WTC11 (cell line): ENCODE measurements at regions not wholly inside any gene's neighbourhood (a gene's known extent, or its start where the extent isn't known, plus 50 kb on each side); places are given as distances from the start of the nearest gene placed in this dataset.

Source experiments
- ATAC-seq: fragments of 200-7000 bp; cut with Tn5 transposase; 2 replicates; pipeline ENCODE4 v1.10.0; 2021; ENCODE audit warnings: mild to moderate bottlenecking, moderate library complexity
- CTCF ChIA-PET: fragments of 300-600 bp; sonication (Branson Sonifier 250); formaldehyde crosslinking; loops from one replicate; lab custom pipeline; 2021; ENCODE audit warnings: antibody characterized with exemption; lab: Charles Lee
- POLR2A ChIA-PET: fragments of 350-600 bp; sonication (Branson Sonifier 250); formaldehyde crosslinking; loops from one replicate; lab custom pipeline; 2021; ENCODE audit warnings: antibody characterized with exemption; lab: Charles Lee
- DNase-seq: peaks from one replicate; pipeline ENCODE4 v3.0.0; 2021; ENCODE audit warnings: low spot score
- H3K27ac Mint-ChIP-seq: 2 replicates; pipeline ENCODE4 v1.8.0; 2021; ENCODE audit warnings: mixed read lengths
- H3K27me3 Mint-ChIP-seq: 2 replicates; pipeline ENCODE4 v1.8.0; 2021; ENCODE audit warnings: low read depth, mild to moderate bottlenecking, moderate library complexity, mixed read lengths
- H3K36me3 Mint-ChIP-seq: 2 replicates; pipeline ENCODE4 v1.8.0; 2021; ENCODE audit warnings: mixed read lengths
- H3K4me1 Mint-ChIP-seq: 2 replicates; pipeline ENCODE4 v1.8.0; 2022; ENCODE audit warnings: mixed read lengths
- H3K4me3 Mint-ChIP-seq: 2 replicates; pipeline ENCODE4 v1.8.0; 2021; ENCODE audit warnings: mild to moderate bottlenecking, moderate library complexity, mixed read lengths
- H3K9me3 Mint-ChIP-seq: 2 replicates; pipeline ENCODE4 v1.8.0; 2021; ENCODE audit warnings: mixed read lengths
- ELF4 ChIP-seq: sonication (generic); formaldehyde crosslinking; IDR thresholded peaks from 2 replicates; pipeline ENCODE4 v1.8.1; 2022; ENCODE audit warnings: low read depth, mild to moderate bottlenecking, moderate library complexity, missing genetic modification reagents
- ETV6 ChIP-seq: sonication (generic); formaldehyde crosslinking; IDR thresholded peaks from 2 replicates; pipeline ENCODE4 v1.8.1; 2022; ENCODE audit warnings: mild to moderate bottlenecking, missing genetic modification reagents
- JAZF1 ChIP-seq: fragments of 250-450 bp; sonication (Bioruptor Pico); IDR thresholded peaks from 2 replicates; pipeline ENCODE4 v1.9.0; 2021; ENCODE audit warnings: moderate library complexity, mild to moderate bottlenecking, inconsistent platforms
- NFYB ChIP-seq: sonication (generic); formaldehyde crosslinking; conservative IDR thresholded peaks from 2 replicates; pipeline ENCODE4 v1.8.0; 2022; ENCODE audit warnings: low read depth, missing genetic modification reagents
- RORB ChIP-seq: fragments of 250-450 bp; sonication (Bioruptor Pico); IDR thresholded peaks from 2 replicates; pipeline ENCODE4 v1.9.0; 2021; ENCODE audit warnings: mild to moderate bottlenecking
- SP1 ChIP-seq: sonication (generic); formaldehyde crosslinking; conservative IDR thresholded peaks from 2 replicates; pipeline ENCODE4 v1.8.1; 2022; ENCODE audit warnings: missing genetic modification reagents
- TEAD1 ChIP-seq: sonication (generic); formaldehyde crosslinking; IDR thresholded peaks from 2 replicates; pipeline ENCODE4 v1.8.0; 2022; ENCODE audit warnings: mild to moderate bottlenecking, missing genetic modification reagents
- TP53 ChIP-seq: sonication (generic); formaldehyde crosslinking; IDR thresholded peaks from 2 replicates; pipeline ENCODE4 v1.8.1; 2023; ENCODE audit warnings: mild to moderate bottlenecking, missing genetic modification reagents
- ZBTB21 ChIP-seq: sonication (generic); formaldehyde crosslinking; IDR thresholded peaks from 2 replicates; pipeline ENCODE4 v1.8.1; 2023; ENCODE audit warnings: mild to moderate bottlenecking, missing genetic modification reagents, borderline replicate concordance
- ZNF138 ChIP-seq: sonication (generic); formaldehyde crosslinking; conservative IDR thresholded peaks from 2 replicates; pipeline ENCODE4 v1.8.1; 2022; ENCODE audit warnings: mild to moderate bottlenecking, moderate library complexity, missing genetic modification reagents
- ZNF219 ChIP-seq: sonication (generic); formaldehyde crosslinking; IDR thresholded peaks from 2 replicates; pipeline ENCODE4 v1.8.0; 2023; ENCODE audit warnings: missing genetic modification reagents, mild to moderate bottlenecking, borderline replicate concordance
- TF ChIP-seq, protein P1 (sequence below): fragments of 200-600 bp; IDR thresholded peaks from 2 replicates; pipeline ENCODE4 v1.8.0; 2022; ENCODE audit warnings: antibody characterized with exemption
- TF ChIP-seq, protein P2 (sequence below): sonication (generic); formaldehyde crosslinking; IDR thresholded peaks from 2 replicates; pipeline ENCODE4 v1.8.1; 2023; ENCODE audit warnings: mild to moderate bottlenecking, moderate library complexity, missing genetic modification reagents
- TF ChIP-seq, protein P3 (sequence below): fragments of 250-450 bp; sonication (Bioruptor Pico); conservative IDR thresholded peaks from 2 replicates; pipeline ENCODE4 v1.9.0; 2021; ENCODE audit warnings: mild to moderate bottlenecking
- TF ChIP-seq, protein P4 (sequence below): sonication (generic); formaldehyde crosslinking; IDR thresholded peaks from 2 replicates; pipeline ENCODE4 v1.8.1; 2023; ENCODE audit warnings: mild to moderate bottlenecking, missing genetic modification reagents, borderline replicate concordance
- TF ChIP-seq, protein P5 (sequence below): sonication (generic); formaldehyde crosslinking; IDR thresholded peaks from 2 replicates; pipeline ENCODE4 v1.8.0; 2022; ENCODE audit warnings: missing genetic modification reagents

DNA sequence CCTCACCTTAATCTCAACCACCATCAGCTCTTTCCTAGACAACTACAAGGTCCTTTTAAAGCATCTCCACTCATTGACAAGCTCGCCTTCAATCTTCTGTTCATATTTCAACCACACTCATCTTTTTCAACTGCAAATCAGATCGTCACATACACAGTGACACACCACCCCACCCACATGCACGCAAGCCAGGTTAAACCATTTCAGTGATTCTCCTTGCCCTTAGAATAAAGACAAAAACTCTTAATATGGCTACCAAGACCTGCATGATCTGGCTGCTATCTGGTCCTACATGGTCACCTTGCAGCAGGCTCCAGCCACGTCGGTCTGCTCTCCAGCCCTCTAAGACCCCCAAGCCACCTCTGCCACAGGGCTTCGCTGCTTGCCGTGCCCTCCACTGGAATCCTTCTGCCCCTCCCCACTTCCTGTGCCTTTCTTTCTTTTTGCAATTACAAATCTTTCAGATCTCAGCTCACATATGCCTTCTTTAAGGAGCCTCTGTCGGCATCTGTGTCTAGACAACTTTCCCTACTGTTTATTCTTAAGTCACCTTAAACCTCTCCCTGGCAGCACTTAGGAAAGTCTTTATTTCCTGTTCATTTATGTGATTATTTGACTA lies 507.3 kb upstream of the ARID1B start (continued):
- TF ChIP-seq TEAD1 (CRISPR knock-in tag) (no peak), ELF4 (no peak)
- TF ChIP-seq, all 79 proteins: peak for 0

DNA sequence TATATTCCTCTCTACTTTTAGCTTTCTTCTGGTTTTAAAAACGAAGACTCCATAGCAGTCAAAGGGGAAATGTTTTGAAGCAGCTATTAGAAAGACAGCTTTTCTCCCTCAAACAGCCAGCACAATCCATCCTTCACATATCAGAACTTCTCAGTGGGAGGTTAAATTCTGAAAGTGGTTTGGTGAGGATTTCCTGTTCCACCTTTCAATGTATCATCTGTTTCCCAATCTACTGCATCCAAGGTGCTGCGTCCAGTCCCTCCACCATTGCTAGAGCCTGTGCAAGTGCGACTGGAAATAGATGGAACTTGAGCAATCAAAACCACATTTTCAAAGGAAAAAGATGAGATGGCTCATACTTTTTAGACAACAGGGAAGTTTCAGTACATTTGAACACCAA lies 508.3 kb upstream of the ARID1B start:
- Mint-ChIP-seq H3K9me3 (peaks cover 22% of the 10 kb centered on the region), H3K4me3 (no peak overlapping the region), H3K27ac (no peak overlapping the region), H3K4me1 (peaks cover 16% of the 10 kb centered on the region), H3K36me3 (peaks cover 4% of the 10 kb centered on the region; the same call in 1 of the 2 replicates), H3K27me3 (no peaks in the 10 kb centered on the region)
- ChIA-PET CTCF (no interaction called here), POLR2A (no interaction called here)
- DNase-seq = no peak
- no peak for ATAC-seq
- no peak for TF ChIP-seq TP53
- TF ChIP-seq, all 79 proteins: peak for 0

DNA sequence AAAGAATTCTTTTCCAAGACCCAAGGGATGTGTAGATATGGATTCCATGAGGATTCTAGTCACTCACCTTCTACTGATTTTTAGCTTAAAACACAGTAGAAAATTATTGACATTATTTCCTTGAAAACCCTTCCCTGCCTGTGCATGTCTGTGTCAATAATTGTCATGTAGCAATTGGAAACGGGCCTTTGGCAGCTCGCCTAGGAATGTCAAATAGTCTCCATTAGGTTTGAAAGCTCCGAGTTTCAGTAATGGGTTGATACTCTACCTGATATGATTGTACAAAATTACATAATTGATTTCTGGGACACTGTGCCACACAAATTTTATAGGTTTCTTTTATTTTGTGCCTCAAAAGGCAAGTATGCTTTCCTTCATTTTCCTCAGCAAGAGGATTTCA lies 515.2 kb upstream of the ARID1B start:
- ChIA-PET POLR2A (no interaction called here), CTCF (no interaction called here)
- H3K36me3 Mint-ChIP-seq = no peaks in the 10 kb centered on the region
- H3K9me3 Mint-ChIP-seq = peaks cover 12% of the 10 kb centered on the region
- peaks cover 6% of the 10 kb centered on the region for H3K4me1 Mint-ChIP-seq
- no peak overlapping the region for H3K4me3 Mint-ChIP-seq
- H3K27ac Mint-ChIP-seq = no peak overlapping the region
- ATAC-seq (no peak), DNase-seq (no peak)
- no peaks in the 10 kb centered on the region for H3K27me3 Mint-ChIP-seq
- TF ChIP-seq RORB (CRISPR knock-in tag) = no peak
- TF ChIP-seq ZBTB21 (CRISPR knock-in tag) = no peak
- TF ChIP-seq NFYB = no peak
- TF ChIP-seq, protein P1, sequence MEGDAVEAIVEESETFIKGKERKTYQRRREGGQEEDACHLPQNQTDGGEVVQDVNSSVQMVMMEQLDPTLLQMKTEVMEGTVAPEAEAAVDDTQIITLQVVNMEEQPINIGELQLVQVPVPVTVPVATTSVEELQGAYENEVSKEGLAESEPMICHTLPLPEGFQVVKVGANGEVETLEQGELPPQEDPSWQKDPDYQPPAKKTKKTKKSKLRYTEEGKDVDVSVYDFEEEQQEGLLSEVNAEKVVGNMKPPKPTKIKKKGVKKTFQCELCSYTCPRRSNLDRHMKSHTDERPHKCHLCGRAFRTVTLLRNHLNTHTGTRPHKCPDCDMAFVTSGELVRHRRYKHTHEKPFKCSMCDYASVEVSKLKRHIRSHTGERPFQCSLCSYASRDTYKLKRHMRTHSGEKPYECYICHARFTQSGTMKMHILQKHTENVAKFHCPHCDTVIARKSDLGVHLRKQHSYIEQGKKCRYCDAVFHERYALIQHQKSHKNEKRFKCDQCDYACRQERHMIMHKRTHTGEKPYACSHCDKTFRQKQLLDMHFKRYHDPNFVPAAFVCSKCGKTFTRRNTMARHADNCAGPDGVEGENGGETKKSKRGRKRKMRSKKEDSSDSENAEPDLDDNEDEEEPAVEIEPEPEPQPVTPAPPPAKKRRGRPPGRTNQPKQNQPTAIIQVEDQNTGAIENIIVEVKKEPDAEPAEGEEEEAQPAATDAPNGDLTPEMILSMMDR = no peak
- TF ChIP-seq, protein P2, sequence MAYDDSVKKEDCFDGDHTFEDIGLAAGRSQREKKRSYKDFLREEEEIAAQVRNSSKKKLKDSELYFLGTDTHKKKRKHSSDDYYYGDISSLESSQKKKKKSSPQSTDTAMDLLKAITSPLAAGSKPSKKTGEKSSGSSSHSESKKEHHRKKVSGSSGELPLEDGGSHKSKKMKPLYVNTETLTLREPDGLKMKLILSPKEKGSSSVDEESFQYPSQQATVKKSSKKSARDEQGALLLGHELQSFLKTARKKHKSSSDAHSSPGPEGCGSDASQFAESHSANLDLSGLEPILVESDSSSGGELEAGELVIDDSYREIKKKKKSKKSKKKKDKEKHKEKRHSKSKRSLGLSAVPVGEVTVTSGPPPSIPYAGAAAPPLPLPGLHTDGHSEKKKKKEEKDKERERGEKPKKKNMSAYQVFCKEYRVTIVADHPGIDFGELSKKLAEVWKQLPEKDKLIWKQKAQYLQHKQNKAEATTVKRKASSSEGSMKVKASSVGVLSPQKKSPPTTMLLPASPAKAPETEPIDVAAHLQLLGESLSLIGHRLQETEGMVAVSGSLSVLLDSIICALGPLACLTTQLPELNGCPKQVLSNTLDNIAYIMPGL = no peak
- TF ChIP-seq, protein P3, sequence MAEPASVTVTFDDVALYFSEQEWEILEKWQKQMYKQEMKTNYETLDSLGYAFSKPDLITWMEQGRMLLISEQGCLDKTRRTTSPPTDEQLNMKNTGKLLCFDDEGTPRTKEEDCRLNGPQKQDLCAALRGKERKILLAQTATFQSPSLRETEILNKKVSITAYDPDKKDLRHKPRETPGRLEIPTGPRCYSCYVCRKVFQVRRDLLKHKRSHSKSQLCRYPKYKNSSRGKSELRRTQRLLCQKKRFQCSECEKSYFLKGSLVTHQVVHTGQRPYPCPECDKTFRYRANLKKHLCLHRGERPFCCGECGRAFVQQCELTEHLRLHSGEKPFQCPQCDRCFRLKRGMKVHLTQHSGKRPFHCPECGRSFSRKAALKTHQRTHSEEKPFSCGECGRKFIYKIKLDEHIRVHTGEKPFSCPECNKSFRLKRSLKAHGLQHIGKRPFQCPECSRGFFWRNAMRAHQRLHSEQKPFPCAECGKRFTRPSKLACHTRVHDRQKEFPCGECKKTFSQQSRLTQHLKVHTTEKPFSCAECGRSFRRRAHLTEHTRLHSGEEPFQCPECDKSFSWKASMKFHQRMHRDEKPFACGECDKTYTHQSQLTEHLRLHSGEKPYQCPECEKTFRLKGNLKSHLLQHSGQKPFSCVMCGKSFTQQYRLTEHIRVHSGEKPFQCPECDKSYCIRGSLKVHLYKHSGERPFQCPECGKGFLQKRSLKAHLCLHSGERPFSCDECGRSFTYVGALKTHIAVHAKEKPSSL (CRISPR knock-in tag) = no peak
- no peak for TF ChIP-seq JAZF1 (CRISPR knock-in tag)
- TF ChIP-seq ZNF219 (CRISPR knock-in tag) = no peak
- TF ChIP-seq, protein P4, sequence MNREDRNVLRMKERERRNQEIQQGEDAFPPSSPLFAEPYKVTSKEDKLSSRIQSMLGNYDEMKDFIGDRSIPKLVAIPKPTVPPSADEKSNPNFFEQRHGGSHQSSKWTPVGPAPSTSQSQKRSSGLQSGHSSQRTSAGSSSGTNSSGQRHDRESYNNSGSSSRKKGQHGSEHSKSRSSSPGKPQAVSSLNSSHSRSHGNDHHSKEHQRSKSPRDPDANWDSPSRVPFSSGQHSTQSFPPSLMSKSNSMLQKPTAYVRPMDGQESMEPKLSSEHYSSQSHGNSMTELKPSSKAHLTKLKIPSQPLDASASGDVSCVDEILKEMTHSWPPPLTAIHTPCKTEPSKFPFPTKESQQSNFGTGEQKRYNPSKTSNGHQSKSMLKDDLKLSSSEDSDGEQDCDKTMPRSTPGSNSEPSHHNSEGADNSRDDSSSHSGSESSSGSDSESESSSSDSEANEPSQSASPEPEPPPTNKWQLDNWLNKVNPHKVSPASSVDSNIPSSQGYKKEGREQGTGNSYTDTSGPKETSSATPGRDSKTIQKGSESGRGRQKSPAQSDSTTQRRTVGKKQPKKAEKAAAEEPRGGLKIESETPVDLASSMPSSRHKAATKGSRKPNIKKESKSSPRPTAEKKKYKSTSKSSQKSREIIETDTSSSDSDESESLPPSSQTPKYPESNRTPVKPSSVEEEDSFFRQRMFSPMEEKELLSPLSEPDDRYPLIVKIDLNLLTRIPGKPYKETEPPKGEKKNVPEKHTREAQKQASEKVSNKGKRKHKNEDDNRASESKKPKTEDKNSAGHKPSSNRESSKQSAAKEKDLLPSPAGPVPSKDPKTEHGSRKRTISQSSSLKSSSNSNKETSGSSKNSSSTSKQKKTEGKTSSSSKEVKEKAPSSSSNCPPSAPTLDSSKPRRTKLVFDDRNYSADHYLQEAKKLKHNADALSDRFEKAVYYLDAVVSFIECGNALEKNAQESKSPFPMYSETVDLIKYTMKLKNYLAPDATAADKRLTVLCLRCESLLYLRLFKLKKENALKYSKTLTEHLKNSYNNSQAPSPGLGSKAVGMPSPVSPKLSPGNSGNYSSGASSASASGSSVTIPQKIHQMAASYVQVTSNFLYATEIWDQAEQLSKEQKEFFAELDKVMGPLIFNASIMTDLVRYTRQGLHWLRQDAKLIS (CRISPR knock-in tag) = no peak
- TF ChIP-seq ETV6 (CRISPR knock-in tag) = no peak
- no peak for TF ChIP-seq ELF4
- no peak for TF ChIP-seq ZNF138 (CRISPR knock-in tag)
- TF ChIP-seq, protein P5, sequence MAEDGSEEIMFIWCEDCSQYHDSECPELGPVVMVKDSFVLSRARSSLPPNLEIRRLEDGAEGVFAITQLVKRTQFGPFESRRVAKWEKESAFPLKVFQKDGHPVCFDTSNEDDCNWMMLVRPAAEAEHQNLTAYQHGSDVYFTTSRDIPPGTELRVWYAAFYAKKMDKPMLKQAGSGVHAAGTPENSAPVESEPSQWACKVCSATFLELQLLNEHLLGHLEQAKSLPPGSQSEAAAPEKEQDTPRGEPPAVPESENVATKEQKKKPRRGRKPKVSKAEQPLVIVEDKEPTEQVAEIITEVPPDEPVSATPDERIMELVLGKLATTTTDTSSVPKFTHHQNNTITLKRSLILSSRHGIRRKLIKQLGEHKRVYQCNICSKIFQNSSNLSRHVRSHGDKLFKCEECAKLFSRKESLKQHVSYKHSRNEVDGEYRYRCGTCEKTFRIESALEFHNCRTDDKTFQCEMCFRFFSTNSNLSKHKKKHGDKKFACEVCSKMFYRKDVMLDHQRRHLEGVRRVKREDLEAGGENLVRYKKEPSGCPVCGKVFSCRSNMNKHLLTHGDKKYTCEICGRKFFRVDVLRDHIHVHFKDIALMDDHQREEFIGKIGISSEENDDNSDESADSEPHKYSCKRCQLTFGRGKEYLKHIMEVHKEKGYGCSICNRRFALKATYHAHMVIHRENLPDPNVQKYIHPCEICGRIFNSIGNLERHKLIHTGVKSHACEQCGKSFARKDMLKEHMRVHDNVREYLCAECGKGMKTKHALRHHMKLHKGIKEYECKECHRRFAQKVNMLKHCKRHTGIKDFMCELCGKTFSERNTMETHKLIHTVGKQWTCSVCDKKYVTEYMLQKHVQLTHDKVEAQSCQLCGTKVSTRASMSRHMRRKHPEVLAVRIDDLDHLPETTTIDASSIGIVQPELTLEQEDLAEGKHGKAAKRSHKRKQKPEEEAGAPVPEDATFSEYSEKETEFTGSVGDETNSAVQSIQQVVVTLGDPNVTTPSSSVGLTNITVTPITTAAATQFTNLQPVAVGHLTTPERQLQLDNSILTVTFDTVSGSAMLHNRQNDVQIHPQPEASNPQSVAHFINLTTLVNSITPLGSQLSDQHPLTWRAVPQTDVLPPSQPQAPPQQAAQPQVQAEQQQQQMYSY (CRISPR knock-in tag) = no peak
- no peak for TF ChIP-seq SP1 (CRISPR knock-in tag)
